GM19463 (cell line): ENCODE measurements at regions not wholly inside any gene's neighbourhood (a gene's known extent, or its start where the extent isn't known, plus 50 kb on each side); places are given as distances from the start of the nearest gene placed in this dataset.

Source experiments
- ATAC-seq: cut with Tn5 transposase; IDR thresholded peaks from one replicate; pipeline ENCODE4 v1.9.1; 2021; ENCODE audit warnings: mild to moderate bottlenecking, moderate library complexity; ENCODE audit not compliant: unreplicated experiment

GRCh38 chr3:182527745-182528144 lies 265.6 kb upstream of the ATP11B start:
- ATAC-seq = no peak

- ATAC-seq = no peak
These were observed 263.0 kb upstream of the ATP11B start for GRCh38 chr3:182530316-182530715.

DNA sequence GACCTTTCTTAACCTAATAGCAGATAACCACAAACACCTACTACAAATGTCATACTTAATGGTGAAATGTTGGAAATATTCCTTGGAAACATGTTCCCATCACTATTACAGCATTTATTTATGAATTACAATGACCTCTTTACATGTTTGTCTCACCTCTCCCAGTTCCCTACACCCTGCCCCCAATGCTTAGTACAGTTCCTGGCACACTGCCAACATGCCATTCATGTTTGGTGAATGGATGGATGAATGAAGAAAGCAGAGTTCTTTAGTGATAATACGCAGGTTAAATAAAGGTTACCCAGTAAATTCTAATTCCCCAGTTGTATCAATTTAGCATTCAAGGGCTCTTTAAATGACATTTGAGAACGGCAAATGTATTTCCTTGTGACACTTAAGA lies 259.9 kb upstream of the ATP11B start:
- no peak for ATAC-seq

DNA sequence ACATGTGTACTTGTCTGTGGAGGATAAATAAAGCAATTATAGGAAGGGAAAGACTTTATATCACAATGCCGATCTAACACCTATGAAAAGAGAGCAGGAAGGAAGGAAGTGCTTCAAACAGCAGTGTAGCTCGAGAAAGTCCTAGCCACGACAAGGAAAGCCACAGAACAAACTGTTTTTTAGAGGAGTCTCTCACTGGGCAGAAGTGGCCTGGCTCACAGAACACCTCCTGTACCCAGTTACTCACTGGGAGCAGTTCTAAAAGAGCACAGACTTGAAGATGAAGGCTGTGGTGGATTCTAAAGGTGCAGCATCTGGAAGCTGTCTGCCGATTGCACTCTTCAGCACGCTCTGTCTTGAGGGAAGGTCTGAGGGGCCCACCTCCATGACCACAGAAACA lies 248.8 kb upstream of the ATP11B start:
- no peak for ATAC-seq

DNA sequence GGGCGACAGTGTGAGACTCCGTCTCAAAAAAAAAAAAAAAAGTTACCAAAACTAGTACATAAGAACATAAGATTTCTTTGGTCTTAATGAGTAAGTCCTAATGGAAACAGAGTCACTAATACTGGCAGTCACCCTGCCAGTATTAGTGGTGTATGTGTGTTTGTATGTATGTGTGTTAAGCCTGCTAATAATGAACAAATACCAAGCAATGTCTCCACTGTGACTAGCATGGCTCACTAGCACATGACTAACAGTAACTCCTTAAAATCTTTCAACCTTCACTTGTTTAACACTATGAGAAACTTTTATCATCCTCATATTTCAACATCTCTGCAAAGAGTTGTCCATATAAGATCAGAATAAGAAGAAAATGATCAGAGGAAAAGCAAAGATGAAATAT lies 231.0 kb upstream of the ATP11B start:
- ATAC-seq = no peak

- no peak for ATAC-seq
These were observed 227.1 kb upstream of the ATP11B start for GRCh38 chr3:182565916-182566796.

DNA sequence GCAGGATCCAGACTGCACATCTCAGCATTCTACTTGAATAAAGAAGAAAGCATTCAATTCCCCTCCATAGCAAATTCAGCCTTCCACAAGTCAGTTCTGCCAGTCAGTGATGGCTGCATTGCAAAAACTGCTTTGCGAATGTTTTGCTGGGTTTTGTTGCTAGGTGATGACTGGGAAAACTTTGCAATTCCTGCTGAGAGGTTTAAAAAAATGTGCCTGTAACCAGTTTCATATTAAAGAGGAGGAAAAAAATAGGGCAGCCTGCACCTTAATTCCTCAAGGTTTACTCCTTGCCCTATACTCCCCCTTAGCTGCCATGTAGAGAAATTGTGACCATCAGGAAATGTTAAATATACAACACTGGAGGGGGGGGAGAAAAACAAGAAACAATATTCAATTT lies 225.6 kb upstream of the ATP11B start:
- ATAC-seq = no peak

DNA sequence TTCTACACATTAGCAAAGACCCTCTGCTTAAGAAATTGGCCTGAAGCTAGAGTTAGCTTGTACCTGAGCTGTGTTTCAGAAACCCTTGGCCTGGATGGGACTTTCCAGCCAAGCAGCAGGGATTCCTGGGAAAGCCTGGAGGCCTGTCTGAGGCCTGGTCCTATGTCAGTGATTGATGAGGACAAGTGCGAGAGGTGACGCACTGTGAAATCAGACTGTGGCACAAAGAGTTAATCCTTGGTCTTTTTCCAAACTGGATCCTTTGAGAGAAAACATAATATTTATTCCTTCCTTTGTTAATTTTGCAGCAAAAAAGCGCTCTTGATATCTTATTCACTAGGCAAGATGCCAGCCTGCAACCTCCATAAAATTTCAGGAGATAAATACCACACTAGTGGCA lies 225.0 kb upstream of the ATP11B start:
- ATAC-seq = no peak

DNA sequence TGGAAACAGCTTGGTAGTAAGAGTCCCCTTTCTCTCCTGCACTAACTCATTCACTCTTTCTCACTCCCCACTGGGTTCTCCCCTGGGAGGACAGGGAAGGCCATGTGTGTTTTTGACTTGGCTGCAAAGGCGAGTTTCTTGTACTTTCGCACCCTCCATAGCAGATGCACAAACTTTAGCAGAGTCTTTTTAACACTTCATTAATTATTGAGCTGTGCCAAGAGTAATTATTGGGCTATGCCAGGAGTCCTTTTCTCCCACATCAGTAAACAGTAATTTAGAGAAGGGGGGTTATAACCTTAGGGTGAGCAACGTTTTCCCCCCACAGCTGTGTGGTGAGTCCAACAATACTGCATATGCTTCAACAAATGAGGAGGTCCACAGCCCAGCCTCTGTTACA lies 224.4 kb upstream of the ATP11B start:
- ATAC-seq = no peak

DNA sequence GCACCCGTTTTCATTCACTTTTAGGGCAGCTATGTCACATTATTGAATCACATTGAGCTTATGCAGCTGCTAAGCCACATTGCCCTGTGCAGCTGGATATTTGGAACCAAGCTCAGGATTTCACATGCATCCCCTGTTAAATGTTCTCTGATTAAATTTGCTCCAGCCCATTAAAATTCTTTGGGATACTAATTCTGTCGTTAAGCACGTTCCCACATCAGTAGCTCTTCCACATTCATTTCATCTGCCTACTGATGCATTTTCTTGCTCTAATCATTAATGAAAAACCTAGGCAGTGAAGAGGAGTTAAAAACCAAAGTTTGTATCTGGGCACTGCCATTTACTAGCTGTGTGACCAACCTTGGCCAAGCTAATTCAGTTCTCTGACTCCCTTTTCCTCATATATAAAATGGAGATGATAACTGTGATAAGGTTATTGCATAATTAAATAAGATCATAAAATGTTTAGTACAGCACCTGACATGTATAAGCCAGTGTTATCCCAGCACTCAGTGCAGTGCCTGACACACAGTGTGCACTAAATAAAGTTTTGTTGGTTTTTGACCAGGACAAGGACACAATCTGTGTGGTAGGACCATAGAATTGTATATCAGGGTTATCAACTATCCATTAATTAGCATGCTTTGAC lies 222.2 kb upstream of the ATP11B start:
- ATAC-seq = no peak

DNA sequence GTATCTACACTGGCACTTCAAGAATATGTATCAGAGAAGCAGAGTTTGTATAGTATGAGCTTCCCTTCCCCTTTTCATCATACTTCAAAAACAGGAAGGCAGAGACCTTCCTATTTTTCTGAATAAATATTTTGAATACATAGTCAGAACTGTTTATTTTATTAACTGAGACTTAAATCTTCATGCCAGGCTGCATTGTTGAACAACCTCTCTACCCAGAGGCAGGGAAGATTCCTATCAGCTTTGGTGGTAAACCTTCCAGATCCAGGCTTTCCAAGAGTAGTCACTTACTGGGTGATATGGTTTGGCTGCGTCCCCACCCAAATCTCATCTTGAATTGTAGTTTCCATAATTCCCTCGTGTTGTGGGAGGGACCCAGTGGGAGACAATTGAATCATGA lies 217.4 kb upstream of the ATP11B start:
- no peak for ATAC-seq

DNA sequence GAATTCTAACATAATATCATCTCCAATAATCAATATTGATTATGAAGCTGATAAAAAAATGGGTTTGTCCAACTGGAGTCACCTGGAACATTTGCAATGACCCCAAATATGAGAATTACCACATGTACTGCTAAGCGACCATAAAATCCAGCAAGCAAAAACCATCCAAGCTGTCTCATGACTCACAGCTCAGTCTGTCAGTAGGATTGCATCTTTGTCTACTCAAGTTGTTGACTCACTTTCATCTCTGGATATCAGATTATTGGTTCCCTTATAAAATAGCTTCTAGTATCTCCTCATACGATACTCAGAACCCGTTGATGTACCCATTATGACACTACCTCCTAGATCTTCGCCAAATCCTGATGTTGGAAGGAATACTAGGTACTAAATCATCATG lies 209.8 kb upstream of the ATP11B start:
- no peak for ATAC-seq

- ATAC-seq = no peak
These were observed 207.7 kb upstream of the ATP11B start for GRCh38 chr3:182585532-182586150.

DNA sequence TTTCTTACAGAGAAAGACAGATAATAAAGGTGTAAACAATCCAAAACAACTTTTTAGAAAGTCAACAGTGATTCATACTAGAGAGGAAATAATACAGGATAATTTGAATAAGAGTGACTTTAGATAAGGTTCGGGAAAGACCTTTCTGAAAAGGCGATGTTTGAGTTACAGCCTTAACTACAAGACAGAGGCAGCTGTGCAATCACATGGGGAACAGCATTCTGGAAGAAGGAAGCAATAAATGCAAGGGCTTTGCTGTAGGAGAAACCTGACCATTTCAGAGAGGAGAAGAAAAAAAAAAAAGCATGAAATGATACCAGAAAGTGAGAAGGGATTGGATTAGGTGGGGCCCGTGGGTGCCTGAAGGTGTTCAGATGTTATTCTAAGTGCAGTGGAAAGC lies 200.6 kb upstream of the ATP11B start:
- no peak for ATAC-seq

GRCh38 chr3:182596676-182597410 lies 196.5 kb upstream of the ATP11B start:
- ATAC-seq = no peak

DNA sequence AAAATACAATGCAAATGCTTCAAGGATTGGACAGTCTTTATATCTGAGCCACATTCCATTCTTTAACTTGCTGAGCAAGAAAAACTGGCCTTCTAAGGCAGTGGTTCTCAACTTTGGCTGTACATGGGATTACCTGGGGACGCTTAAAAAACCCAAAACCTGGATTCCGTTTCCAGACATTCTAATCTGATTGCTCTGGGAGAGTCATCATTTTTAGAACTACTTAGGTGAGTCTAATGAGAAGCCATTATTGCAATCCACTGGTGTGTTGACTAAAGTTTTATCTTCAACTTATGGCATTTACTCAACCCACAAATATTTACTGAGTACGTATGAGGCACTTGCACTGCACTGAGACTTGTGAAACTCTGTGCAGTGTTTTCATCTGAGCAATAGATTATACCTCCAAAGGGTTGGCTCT lies 195.7 kb upstream of the ATP11B start:
- no peak for ATAC-seq

- no peak for ATAC-seq
These were observed 191.7 kb upstream of the ATP11B start for GRCh38 chr3:182601597-182601996.

DNA sequence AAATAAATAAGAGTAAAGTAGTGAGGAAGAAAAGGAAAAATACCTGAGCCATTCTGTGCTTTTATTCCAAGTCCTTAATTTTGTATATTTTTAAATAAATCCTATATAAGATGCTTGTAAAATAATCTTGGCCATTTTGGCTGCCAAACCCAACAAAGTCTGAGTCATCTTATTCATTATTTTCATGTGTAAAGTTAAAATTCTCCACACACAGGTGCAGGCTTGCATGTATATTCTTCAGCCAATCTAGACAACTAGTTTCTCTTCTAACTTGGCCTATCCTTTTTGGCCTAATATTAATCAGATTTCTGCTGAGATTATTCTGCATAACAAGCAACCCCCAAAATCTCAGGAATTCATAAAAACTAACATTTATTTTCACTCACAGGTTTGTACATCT lies 189.8 kb upstream of the ATP11B start:
- no peak for ATAC-seq

GRCh38 chr3:182605882-182606611 lies 187.3 kb upstream of the ATP11B start:
- ATAC-seq = no peak

DNA sequence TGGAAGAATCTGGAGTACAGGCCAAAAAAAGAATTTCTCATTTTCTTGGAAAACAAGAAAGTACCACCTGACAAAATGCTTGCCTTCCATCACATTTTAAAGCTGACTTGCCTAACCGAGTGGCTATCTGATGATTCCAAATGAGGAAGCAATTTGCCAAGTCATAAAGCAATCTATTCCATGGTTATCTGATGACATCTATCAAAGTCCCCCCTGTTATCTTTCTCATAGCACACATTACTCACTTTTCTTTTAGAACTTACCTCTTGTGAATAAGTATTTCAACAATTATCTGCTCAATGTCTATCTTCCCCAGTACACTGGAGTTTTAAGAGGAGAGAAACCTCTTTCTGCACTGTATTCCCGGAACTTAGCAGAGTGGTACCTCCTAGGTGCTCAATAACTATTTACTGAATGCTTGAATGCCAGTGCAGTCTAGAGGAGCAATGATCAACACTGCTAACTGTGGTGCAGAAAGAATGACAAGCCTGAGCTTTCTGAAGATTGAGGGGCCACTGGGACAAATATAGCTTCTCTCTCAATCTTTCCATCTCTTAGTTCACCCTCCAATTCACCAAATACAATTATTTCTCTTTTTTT lies 186.3 kb upstream of the ATP11B start:
- ATAC-seq = no peak
